ENCODE measurements at regions not wholly inside any gene's neighbourhood (a gene's known extent, or its start where the extent isn't known, plus 50 kb on each side); places are given as distances from the start of the nearest gene placed in this dataset.

DNA sequence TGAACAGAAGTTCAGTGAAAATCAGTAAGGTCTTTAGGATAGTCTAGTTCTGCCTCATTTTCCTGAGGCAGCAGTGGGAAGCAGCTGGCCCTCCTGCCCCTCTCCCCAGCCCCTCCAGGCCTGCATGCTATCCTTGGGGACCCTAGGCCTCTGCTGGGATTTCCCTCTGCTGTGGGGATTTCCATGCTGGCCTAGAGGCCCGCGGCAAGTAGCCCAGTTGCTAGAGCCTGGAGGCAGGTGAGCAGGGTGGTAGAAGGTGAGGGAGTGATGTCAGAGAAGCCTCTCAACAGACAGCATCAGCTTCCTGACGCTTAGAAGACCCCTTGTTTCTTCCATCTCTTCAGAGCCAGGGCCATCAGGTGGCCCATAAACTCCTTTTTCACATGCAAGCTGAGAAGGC, 305.8 kb upstream of the THBS1 start:
- no peak for DNase-seq (ENCODE audit: low spot score)

DNA sequence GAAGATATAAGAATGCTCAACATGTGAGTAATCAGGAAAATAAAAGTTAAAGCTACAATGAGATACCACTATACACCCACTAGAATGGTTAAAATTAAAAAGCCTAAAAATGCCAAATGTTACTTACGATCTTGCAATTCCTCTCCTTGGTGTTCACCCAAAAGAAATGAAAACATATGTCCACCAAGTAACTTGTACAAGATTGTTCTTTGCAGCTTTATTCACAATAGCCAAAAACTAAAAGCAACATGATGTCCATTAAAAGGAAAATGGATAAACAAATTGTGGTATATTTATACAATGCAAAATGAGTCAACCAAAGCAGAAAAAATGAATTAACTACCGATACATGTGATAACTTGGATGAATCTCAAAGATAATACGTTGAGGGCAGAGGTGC, 301.6 kb upstream of the THBS1 start:
- no peak for DNase-seq (ENCODE audit: low spot score)

DNA sequence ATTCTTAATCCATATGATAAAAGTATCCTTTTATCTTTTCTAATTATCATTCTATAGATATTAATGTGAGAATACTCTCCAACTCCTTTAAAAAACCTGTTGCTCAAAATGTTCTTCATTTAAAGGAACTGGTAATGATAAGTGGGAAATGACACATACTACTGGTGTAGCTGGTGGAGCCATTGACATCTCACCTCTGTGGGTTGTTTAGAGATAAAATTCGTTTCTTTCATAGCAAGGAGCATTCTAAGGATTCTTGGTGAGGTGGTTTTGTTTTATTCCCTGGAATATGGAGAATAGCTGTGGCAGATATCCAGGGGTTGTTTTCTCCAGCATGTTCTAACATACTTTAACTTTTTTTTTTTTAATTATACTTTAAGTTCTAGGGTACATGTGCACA, 299.8 kb upstream of the THBS1 start:
- DNase-seq (ENCODE audit: low spot score): no peak

GRCh38 chr15:39282663-39283208, 298.1 kb upstream of the THBS1 start:
- DNase-seq (ENCODE audit: low spot score): no peak

GRCh38 chr15:39283531-39283930, 297.3 kb upstream of the THBS1 start:
- no peak for DNase-seq (ENCODE audit: low spot score)

DNA sequence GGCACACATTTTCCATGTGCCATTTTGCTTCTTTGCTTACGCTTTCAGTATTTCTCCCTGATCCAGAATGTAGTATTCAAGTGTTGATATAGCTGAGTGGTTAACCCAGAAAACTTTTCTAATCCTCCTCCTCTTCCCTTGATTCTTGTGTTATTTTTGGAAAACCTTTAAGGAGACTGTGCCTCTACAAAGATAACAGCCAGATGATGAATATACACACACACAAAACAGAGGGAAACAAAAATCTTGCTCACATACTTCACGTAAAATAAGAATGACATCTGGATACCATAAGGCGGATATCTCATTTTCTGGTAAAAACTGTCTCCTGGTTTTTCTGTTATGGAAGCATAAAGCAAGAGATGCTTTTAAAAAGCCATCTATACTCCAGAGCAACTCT, 295.8 kb upstream of the THBS1 start:
- DNase-seq (ENCODE audit: low spot score): no peak

DNA sequence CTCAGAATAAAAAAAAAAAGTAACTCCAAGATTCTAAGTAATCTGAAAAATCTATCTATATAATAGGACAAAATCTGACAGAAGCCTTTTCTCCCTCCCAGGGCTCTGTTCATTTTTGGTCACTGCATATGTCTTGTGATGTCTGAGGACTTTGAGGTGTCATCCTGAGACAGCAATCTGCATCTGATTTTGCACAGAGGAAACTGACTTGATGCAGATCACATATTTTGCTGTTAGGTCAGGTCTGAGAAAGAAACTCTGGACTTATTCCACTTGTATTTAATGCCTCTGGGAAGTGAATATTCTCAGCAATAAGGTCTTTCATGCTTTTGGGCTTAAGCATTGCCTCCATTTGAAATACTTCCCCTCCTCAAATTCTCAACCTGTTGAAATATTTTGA, 295.2 kb upstream of the THBS1 start:
- no peak for DNase-seq (ENCODE audit: low spot score)

- no peak for DNase-seq (ENCODE audit: low spot score)
Observed at GRCh38 chr15:39286706-39287105, 294.2 kb upstream of the THBS1 start.

DNA sequence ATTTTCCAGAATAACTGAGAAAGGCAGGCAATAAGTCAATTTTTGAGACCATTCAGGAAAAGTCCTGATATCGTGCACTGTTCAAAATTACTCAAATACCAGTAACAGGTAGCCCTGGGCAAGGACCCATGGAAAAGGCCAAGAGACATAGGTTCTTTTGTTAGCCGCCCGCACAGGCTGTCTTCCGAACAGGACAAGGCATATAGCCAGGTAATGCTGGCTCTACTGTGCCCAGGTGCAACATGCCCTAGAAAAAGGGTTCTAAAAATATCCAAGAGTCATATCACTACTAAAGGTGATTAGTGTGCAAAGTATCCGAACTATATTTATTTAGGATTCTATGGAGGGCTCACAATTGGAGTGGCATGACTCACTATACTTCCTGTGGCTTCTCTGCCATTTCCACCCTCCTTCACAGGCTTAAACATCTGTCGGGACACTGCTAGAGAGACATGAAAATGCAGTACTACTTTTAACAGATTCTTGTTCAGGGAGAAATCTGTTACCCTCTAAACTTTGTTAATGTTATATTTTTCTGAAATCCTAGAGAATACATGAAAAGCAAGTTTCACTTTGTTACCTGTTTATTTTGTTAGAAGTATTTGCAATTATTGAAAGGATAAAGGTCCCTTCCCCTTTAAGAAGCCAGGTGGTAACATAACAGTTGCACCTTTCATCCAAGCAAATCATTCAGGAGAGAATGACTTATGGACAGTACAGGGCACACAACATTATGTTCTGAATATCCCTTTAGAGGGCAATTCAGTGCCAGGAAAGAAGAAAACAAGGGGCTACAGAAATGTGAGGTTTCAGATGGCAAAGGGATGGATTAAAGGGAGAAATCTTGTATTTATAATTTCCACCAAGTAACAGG, 293.3 kb upstream of the THBS1 start:
- DNase-seq (ENCODE audit: low spot score): peak; percentile 55

DNA sequence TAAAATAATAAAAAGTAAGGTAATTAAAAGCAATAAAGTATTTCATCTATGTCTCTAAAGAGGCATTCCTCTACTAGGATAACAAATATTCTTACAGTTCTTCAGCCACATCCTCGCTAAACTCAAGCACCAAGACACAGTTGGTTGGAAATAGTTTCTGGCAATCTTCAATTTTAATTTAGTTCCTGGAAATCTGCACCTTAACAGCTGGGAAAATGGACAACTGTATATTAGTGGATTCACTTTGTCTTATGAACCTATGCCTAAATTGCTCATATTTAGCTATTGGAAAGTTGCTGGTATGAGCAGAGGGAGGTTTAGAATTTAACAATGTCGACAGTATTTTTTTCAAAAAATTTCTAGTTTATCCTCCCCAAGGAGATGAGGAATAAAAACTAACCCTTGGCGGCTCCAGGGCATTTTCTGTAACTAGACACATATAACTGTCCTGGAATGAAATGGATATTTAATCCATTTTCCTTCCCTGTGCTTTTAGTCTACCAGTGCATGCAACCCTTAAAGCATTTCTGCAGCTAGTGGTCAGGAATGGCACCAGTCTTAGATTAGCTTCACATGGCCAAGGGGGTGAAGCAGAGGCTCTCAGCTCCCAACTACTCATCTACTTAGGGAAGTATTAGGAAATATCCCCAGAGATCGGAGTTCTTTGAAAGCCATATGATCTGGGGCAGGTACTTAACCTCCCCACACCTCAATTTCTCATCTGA, 290.0 kb upstream of the THBS1 start:
- DNase-seq (ENCODE audit: low spot score): no peak

GRCh38 chr15:39291690-39292089, 289.2 kb upstream of the THBS1 start:
- DNase-seq (ENCODE audit: low spot score): no peak

GRCh38 chr15:39296955-39297354, 283.9 kb upstream of the THBS1 start:
- DNase-seq (ENCODE audit: low spot score): no peak

- DNase-seq (ENCODE audit: low spot score): no peak
Observed at GRCh38 chr15:39298271-39298962, 282.5 kb upstream of the THBS1 start.

DNA sequence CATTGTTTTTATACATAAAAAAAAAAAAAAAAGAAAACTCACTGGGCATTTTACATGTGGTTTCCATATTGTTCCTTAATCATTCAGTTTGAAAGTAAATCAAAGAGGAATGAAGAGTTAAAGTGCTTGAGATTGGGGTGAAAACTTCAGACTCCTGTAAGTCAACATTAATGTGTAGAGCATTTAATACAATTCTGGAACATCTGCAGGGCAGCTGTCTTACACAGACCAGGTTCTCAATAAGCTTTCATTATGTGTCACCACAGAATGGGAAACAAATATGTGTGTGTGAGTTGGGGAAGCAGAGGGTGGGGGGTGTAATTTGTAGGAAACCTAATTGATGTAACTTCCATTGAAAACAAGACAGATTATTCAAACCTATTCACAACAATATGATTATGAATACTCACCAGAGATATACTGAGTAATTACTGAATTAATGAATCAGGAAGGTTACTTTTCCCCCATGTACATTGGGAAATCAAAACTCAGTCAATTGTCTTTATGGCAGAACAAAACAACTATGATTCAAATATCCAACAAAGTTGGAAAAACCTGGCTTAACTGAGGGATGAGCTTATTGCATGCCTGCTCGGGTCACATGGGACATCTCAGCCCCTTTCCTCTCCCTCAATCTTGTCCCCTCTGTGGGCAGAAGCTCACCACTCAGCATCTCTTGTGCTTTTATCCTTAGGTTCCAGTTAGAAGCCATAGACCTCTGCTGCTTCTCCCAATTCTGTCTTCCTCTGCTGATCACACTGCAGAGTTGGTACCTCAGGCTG, 281.2 kb upstream of the THBS1 start:
- no peak for DNase-seq (ENCODE audit: low spot score)

DNA sequence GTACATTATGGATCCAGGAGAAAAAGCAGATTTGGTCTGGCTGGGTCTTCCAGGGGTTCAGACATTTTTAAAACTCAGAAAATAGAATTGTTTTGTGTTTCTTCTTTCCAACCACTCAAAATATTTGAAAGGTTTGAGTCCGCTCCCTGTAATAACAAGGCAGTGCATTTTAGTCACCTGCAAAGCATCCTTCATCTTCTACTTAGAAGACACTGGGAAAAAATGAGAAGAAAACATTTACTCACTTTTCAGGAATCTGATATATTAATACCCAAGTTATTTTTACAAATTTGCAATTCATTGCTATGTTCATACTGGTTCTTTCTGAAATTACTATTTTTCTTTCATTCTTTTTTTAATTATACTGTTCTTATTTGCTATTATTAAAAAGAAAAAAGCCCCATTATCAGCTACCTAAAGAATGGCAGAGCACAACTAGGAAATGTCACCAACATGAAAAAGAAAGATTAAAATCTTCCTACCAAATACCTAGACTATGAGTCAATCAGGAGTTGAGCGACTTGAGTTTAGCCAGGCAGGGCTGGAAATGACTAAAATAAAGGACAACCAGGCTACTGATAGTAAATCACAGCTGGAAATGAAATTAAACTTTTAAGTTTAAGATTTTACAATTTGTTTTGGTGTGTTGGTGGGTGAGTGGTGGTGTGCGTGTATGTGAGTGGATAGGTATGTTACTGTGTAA, 280.3 kb upstream of the THBS1 start:
- peak; percentile 92 for DNase-seq (ENCODE audit: low spot score)

- no peak for DNase-seq (ENCODE audit: low spot score)
Observed at GRCh38 chr15:39301589-39301999, 279.3 kb upstream of the THBS1 start.

DNA sequence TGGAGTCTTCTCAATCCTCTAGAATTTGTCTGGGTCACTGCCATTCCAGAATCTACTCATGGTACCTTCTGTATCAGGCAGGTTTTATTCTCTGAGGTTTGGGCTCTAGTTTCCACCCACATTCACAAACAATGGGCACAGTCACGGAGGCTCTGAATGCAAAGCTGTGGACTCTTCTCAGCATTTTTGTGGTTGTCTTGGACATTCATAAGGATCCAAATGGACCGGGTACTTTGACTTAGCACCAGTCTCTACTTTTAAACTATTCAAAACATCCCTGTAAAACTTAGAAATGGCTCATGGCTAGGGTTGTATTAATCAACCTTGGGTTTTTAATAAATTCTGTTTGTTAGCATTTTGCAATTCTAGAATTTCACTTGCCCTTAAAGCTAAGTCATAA, 277.9 kb upstream of the THBS1 start:
- DNase-seq (ENCODE audit: low spot score): no peak

GRCh38 chr15:39304201-39304841, 276.6 kb upstream of the THBS1 start:
- DNase-seq (ENCODE audit: low spot score): no peak

- DNase-seq (ENCODE audit: low spot score): no peak
Observed at GRCh38 chr15:39304931-39305728, 275.7 kb upstream of the THBS1 start.

DNA sequence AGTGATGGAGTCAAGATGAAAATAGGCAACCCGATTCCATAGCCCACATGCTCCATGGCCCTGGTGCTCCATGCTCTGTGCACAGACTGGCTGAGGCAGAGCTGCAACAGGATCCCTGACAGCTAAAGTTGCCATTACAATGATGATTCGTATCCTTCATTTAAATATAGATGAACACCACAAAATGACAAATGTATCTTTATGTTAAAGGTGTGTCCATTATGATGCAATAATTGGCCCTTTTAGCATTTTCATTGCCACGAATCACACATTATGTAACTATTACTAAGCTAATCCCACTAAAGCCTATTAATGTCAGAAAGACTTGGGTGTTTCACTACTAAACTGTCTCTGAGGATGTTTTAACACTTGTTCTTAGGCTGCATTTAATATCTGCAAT, 270.2 kb upstream of the THBS1 start:
- no peak for DNase-seq (ENCODE audit: low spot score)
